Esophagus muscularis mucosa (tissue), 3 donors: ENCODE measurements at regions not wholly inside any gene's neighbourhood (a gene's known extent, or its start where the extent isn't known, plus 50 kb on each side); places are given as distances from the start of the nearest gene placed in this dataset.
"Not testable (repeated sequence)": the region's sequence is repeated elsewhere in the genome, so short reads cannot be mapped to it uniquely, and the experiment has no call there.

Experiments
- POLR2A ChIP-seq: fragments of 450-650 bp; IDR thresholded peaks from one replicate; pipeline ENCODE4 v1.6.1; 2017; ENCODE audit warnings: antibody characterized with exemption, moderate library complexity, mild to moderate bottlenecking, low read depth
- TF ChIP-seq, protein P1 (sequence below), 3 experiments: fragments of 200-600 bp in 2 of 3; fragments of 450-650 bp in 1 of 3; sonication (generic) in 2 of 3; IDR thresholded peaks; one replicate each; pipeline ENCODE4 v1.5.1; 2017 to 2019; ENCODE audit warnings: antibody characterized with exemption in 3 of 3, mild to moderate bottlenecking in 2 of 3, moderate library complexity in 1 of 3

- TF ChIP-seq, protein P1, sequence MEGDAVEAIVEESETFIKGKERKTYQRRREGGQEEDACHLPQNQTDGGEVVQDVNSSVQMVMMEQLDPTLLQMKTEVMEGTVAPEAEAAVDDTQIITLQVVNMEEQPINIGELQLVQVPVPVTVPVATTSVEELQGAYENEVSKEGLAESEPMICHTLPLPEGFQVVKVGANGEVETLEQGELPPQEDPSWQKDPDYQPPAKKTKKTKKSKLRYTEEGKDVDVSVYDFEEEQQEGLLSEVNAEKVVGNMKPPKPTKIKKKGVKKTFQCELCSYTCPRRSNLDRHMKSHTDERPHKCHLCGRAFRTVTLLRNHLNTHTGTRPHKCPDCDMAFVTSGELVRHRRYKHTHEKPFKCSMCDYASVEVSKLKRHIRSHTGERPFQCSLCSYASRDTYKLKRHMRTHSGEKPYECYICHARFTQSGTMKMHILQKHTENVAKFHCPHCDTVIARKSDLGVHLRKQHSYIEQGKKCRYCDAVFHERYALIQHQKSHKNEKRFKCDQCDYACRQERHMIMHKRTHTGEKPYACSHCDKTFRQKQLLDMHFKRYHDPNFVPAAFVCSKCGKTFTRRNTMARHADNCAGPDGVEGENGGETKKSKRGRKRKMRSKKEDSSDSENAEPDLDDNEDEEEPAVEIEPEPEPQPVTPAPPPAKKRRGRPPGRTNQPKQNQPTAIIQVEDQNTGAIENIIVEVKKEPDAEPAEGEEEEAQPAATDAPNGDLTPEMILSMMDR (IDR thresholded peaks at IDR 0.05) = not testable (repeated sequence)
- TF ChIP-seq POLR2A = not testable (repeated sequence)
Observed at GRCh38 chr12:131388164-131389053, 322.5 kb upstream of the SFSWAP start.
